Activated B cell treated with CpG ODN at 0.5 μM for 24 hours (primary cell): ENCODE measurements at regions not wholly inside any gene's neighbourhood (a gene's known extent, or its start where the extent isn't known, plus 50 kb on each side); places are given as distances from the start of the nearest gene placed in this dataset.
"Not testable (repeated sequence)": the region's sequence is repeated elsewhere in the genome, so short reads cannot be mapped to it uniquely, and the experiment has no call there.

ENCODE experiments used
- ATAC-seq: fragments of 200-7000 bp; cut with Tn5 transposase; one replicate; pipeline ENCODE4 v1.10.0; 2021; ENCODE audit warnings: low read depth, mild to moderate bottlenecking, moderate library complexity
- CTCF ChIA-PET: fragments of 350-600 bp; sonication (Branson Sonifier 250); formaldehyde crosslinking; loops from one replicate; lab custom pipeline; 2021; ENCODE audit warnings: antibody characterized with exemption; lab: Charles Lee
- POLR2A ChIA-PET: fragments of 350-600 bp; sonication (Branson Sonifier 250); formaldehyde crosslinking; loops from one replicate; lab custom pipeline; 2021; ENCODE audit warnings: antibody characterized with exemption; lab: Charles Lee
- DNase-seq: peaks from one replicate; pipeline ENCODE4 v3.0.0; 2022
- H3K27ac Mint-ChIP-seq: one replicate; pipeline ENCODE4 v1.8.0; 2020; ENCODE audit warnings: mixed read lengths
- H3K27me3 Mint-ChIP-seq: one replicate; pipeline ENCODE4 v1.8.0; 2021; ENCODE audit warnings: mixed read lengths
- H3K36me3 Mint-ChIP-seq: one replicate; pipeline ENCODE4 v1.8.0; 2021; ENCODE audit warnings: low read depth, mixed read lengths
- H3K4me1 Mint-ChIP-seq: one replicate; pipeline ENCODE4 v1.8.0; 2021; ENCODE audit warnings: mixed read lengths
- H3K4me3 Mint-ChIP-seq: one replicate; pipeline ENCODE4 v1.8.0; 2020; ENCODE audit warnings: mild to moderate bottlenecking, mixed read lengths
- H3K9me3 Mint-ChIP-seq: one replicate; pipeline ENCODE4 v1.8.0; 2020; ENCODE audit warnings: mixed read lengths
- CTCF ChIP-seq: fragments of 200-600 bp; IDR thresholded peaks from one replicate; pipeline ENCODE4 v1.8.0; 2022; ENCODE audit warnings: antibody characterized with exemption, mild to moderate bottlenecking
- intact Hi-C: fragments of 100-400 bp; cut with micrococcal nuclease; formaldehyde crosslinking; loops from one replicate; pipeline ENCODE4 v1.15.1; 2024

- CTCF ChIA-PET: no interaction called here
- no peak for TF ChIP-seq CTCF
- POLR2A ChIA-PET: no interaction called here
- Mint-ChIP-seq H3K27ac (no peak overlapping the region), H3K4me3 (no peak overlapping the region), H3K36me3 (no peaks in the 10 kb centered on the region), H3K27me3 (no peaks in the 10 kb centered on the region), H3K9me3 (peaks cover 19% of the 10 kb centered on the region), H3K4me1 (no peaks in the 10 kb centered on the region)
- no peak for DNase-seq
- intact Hi-C loops: no loop called here
- no peak for ATAC-seq
These were observed 738.5 kb downstream of the DIAPH3 start for GRCh38 chr13:59425211-59425741.

GRCh38 chr13:59435024-59435423 is 728.7 kb downstream of the DIAPH3 start:
- H3K27me3 Mint-ChIP-seq: no peaks in the 10 kb centered on the region
- intact Hi-C loops: no loop called here
- no peak overlapping the region for H3K27ac Mint-ChIP-seq
- CTCF ChIA-PET: no interaction called here
- no peak for ATAC-seq
- H3K4me1 Mint-ChIP-seq: no peaks in the 10 kb centered on the region
- H3K4me3 Mint-ChIP-seq: no peak overlapping the region
- POLR2A ChIA-PET: no interaction called here
- H3K36me3 Mint-ChIP-seq: no peaks in the 10 kb centered on the region
- no peak for TF ChIP-seq CTCF
- peaks cover 20% of the 10 kb centered on the region for H3K9me3 Mint-ChIP-seq
- DNase-seq: no peak

GRCh38 chr13:59437544-59438301 is 726.0 kb downstream of the DIAPH3 start:
- Mint-ChIP-seq H3K4me3 (no peak overlapping the region), H3K27ac (no peak overlapping the region), H3K27me3 (no peaks in the 10 kb centered on the region), H3K4me1 (no peaks in the 10 kb centered on the region), H3K36me3 (no peaks in the 10 kb centered on the region), H3K9me3 (peaks cover 17% of the 10 kb centered on the region)
- DNase-seq (no peak), ATAC-seq (no peak)
- CTCF ChIA-PET: no interaction called here
- no peak for TF ChIP-seq CTCF
- intact Hi-C loops: no loop called here
- POLR2A ChIA-PET: no interaction called here

GRCh38 chr13:59439776-59440428 is 723.8 kb downstream of the DIAPH3 start:
- no peak overlapping the region for H3K27ac Mint-ChIP-seq
- intact Hi-C loops: no loop called here
- ATAC-seq (no peak), DNase-seq (no peak)
- H3K27me3 Mint-ChIP-seq: no peaks in the 10 kb centered on the region
- no peaks in the 10 kb centered on the region for H3K9me3 Mint-ChIP-seq
- no peaks in the 10 kb centered on the region for H3K4me1 Mint-ChIP-seq
- no peak for TF ChIP-seq CTCF
- H3K4me3 Mint-ChIP-seq: no peak overlapping the region
- ChIA-PET CTCF (no interaction called here), POLR2A (no interaction called here)
- H3K36me3 Mint-ChIP-seq: no peaks in the 10 kb centered on the region

- ATAC-seq, H3K9me3 Mint-ChIP-seq, H3K27me3 Mint-ChIP-seq, intact Hi-C loops, CTCF ChIA-PET, DNase-seq, POLR2A ChIA-PET, H3K4me1 Mint-ChIP-seq, H3K4me3 Mint-ChIP-seq, H3K36me3 Mint-ChIP-seq, H3K27ac Mint-ChIP-seq: not testable (repeated sequence)
These were observed 722.7 kb downstream of the DIAPH3 start for GRCh38 chr13:59441068-59441467.
